NCI-H2196 (cell line): ENCODE measurements at regions not wholly inside any gene's neighbourhood (a gene's known extent, or its start where the extent isn't known, plus 50 kb on each side); places are given as distances from the start of the nearest gene placed in this dataset.
"Not testable (repeated sequence)": the region's sequence is repeated elsewhere in the genome, so short reads cannot be mapped to it uniquely, and the experiment has no call there.

Source experiments
- DNase-seq: peaks from one replicate; lab custom pipeline; 2025; ENCODE audit not compliant: unreplicated experiment; lab: John Stamatoyannopoulos, UW

DNA sequence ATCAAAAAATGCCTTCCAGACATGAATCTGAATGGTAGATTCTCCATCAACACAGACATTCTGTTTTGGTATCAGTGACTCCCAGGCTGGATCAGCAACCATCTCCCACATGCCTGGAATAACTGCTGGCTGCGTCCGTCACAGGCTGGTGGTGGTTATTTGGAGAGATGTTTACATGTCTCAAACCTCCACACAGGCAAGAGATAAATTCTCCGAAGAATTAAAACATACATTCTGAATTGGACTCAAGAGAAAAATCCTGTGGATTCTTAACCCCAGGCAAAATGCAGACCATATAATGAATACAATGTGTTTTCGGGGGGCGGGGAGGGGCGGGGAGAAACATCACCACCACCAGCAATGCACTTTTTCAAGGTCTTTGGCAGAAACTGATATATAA, 108.2 kb downstream of the THBS2 start:
- DNase-seq, result no peak

DNA sequence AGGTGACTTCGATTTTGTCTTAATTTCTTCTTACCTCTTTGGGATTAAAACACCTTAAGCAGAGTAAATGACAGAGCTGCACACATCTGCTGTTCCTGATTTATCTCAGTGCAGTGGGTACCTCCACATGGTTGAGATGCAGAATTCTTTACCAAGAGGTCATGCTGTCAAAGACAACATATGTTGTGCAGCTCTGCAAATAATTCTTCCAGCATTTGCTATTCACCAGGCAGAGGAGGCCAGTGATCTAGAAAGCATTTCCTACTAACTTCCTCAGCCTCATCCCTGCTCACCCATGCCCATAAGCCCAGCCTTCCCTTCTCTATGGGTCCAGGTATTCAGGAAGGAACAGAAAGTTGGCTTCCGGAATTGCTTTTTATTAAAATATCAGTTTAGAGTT, 109.3 kb downstream of the THBS2 start:
- no peak for DNase-seq

DNA sequence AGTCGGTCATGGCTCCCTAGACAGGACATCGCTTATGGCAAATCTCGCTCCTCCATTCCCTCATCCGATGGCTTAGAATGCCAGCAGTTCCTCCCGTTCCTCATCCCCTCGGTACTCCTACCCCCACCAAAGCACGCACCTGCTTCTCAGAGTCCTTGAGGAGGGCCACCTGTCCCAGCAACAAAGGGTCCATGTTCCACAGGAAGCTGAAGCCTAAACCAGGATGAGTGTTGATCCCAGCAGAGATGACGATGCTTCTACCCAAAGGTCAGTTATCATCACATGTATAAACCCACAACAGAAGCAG, 111.2 kb downstream of the THBS2 start:
- no peak for DNase-seq

DNA sequence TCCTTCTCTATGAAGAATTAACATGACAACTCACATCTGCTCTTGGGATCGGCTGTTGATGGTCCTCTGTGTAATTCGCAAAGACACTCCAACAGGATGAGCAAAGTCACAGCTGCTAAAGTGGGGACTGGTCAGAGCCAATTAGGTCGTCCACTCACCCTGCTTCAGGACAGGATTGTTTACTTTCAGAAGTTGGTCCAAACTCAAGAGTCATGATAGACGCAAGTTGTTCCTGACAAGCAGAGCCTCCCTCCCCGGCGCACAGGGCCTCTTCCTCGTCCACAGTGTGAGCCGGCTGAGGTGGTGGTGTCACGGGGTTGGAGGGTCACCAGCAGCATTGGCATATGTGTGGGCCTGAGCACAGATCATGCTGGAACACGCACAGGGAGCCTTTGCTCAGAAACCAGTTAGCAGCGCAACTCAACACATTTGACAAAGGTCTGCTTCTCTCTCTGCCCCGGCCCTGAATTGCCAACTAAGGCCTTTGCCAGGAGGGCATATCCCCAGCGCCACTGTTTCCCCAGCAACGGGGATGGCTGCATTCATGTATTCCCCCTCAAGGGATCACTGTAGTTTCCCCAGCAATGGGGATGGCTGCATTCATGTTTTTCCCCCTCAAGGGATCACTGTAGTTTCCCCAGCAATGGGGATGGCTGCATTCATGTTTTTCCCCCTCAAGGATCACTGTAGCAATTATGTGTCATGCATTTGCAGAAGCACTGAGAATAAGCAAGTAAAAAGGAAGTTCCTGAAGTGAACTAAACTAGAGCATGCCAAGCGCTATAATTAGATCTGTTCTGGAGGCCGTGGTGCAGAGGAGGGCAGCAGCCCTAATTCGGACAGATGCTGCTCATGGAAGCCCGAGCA, 111.7 kb downstream of the THBS2 start:
- no peak for DNase-seq

DNA sequence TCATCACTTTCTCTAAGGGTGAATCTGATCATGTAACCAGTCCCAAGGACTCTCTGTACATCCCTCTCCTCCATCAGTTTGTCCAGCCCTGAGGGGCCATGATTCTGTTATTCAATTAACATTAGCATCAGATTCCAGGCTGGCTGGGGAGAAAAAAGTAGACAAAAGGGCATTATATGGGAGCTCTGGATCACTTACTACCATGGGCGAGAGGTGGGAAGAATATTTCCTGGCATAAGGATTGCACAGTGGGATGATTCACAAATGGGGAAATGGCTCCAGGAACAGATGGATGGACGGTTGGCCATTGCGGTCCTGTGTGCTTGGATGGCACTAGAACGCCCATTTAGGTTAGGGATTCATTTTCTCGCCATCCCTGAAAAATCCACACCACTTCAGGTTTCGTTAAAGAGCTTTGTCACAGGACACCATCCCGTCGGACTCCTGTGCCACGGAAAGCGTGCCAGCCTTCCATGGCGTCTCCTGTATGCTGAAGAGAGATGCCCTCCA, 112.6 kb downstream of the THBS2 start:
- DNase-seq, result no peak

DNA sequence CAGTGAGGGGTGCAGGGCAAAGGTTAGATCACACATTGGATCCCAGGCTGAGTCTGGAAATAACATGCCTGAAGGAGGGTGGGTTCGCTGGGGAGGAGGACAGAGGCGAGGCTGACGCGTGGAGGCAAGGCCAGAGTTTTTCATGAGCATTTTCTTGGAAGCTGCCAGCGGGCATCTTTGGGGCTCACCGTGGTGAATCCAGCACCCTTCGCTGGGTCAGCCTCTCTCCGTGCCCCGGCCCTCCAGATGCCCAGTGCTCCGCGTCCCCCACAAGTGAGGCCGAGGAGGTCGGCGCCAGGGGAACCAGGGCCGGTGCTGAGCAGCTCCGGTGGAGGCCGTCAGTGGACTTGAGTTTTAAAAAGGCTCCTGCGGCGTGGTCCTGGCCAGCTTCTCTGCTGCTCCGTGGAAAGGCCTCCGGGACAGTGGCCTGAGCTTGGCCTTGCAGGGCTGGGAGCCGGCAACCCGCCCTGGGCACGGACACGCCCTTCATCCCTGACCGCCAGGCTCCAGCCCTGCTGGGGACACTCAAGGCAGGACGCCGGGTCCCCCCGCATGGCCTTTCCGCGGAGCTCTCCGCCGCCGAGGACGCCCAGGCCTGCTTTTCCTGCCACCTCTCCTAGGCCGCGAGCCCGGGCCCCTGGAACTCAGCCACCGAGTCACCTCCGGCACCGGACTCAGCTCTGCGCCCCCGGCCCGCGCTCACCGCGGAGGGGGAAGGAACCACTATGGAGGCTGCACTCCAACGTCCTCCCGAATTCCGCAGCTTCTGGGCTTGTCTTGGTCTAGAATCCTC, 114.3 kb downstream of the THBS2 start:
- DNase-seq, result no peak

DNA sequence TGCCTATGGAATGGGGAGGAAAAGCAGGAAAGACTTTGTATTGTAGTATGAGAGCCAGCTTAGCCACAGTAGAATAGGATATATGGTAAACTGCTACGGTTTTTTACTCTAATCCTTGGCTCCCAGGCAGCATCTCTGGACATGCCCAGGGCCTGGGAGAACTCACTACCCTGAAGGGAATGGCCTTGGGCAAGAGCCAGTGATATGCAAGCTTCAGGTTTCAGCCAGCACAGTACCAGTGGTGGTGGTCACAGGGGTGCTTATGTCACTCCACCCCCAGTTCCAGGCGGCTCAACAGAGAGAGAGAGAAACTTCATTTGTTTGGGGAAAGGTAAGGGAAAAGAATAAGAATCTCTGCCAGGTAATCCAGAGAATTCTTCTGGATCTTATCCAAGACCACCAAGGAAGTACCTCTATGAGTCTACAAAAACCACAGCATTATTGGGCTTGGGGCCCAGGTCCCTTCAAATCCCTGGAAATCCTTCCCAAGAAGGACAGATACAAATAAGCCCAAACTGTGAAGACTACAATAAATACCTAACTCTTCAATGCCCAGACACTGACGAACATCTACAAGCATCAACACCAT, 121.2 kb downstream of the THBS2 start:
- no peak for DNase-seq

DNA sequence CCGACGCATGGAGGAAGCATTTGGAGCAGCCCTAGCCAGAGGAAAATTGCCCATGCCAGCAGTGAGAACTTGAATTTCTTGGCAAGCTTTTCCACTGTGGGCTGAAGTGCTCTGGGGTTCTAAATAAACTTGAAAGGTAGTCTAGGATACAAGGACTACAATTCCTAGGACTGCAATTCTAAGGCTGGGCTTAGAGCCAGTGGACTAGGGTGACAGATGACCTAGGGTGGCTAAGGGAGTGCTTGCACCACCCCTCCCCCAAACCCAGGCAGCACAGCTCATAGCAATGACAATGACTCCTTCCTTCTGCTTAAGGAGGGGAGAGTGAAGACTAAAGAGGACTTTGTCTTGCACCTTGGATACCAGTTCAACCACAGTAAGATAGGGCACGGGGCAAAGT, 122.3 kb downstream of the THBS2 start:
- DNase-seq, result peak; percentile 2

DNA sequence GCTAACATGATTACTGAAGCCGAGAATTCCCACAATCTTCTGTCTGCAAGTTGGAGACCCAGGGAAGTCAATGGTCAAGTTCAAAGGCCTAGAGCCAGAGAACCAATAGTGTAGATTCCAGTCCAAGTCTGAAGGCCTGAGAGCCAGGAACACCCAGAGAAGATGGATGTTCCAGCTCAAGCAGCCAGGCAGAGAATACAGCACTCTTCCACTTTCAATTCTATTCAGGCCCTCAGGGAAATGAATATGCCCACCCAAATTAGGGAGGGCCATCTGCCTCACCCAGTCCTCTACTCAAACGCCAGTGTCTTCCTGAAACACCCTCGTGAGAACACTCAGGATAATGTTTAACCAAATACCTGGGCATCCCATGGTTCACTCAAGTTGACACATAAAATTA, 123.5 kb downstream of the THBS2 start:
- DNase-seq, result no peak

DNA sequence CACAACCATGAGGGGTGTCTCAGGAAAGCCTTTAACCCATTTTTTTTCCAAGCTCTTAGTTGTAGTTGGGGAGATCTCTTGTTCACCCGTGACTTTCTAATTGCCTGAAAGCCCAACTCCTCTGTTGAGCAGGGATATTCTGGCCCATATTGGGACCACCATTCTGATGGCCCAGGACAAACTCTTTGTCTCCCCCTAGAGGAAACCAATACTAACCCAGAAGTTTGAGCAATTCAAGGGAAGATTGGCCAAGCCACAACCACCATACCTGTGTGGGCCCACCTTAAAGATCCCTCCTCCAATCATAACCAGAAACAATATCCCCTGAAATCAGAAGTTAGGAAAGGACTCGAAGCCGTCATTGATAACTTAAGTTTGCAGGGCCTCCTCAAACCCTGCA, 132.6 kb downstream of the THBS2 start:
- no peak for DNase-seq

DNA sequence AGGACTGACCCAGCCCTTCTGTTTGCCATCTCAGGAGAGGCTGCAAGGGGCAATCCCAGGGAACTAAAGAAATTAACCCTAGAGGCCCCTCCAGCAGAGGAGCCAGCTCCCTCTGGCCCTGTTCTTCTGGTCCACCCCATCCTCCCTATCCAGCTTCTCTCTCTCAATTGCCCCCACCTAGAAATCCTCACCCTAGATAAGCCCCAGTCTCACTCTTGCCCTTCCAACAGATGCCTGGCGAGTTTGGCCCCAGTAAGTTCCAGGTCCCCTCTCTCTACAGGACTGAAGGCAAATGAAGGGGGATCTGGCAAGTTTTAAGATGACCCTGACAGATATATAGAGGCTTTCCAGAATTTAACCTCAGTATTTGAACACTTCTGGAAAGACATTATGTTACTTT, 134.0 kb downstream of the THBS2 start:
- no peak for DNase-seq

DNA sequence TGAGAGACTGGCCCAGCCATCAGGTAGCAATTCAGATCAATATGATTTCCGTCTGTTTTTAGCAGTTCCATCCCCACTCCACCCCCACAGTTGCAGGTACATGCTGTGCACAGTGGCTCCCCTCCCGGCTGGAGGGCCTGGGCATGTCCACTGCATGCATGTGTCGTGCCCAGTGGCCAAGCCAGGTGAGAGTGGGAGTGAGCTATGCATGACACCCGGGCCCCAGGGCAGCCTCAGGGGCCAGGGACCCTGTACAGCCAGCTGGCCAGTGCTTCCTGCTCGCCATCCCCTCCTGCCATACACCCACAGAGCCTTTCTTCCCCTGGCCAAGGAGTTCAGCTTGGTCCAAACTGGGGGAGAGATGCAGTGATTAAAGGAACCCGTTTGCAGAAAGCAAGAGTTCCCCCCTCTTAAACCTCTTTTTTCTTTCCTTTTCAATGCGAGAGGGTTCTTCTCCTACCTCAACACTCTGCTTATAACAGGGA, 135.3 kb downstream of the THBS2 start:
- no peak for DNase-seq

DNA sequence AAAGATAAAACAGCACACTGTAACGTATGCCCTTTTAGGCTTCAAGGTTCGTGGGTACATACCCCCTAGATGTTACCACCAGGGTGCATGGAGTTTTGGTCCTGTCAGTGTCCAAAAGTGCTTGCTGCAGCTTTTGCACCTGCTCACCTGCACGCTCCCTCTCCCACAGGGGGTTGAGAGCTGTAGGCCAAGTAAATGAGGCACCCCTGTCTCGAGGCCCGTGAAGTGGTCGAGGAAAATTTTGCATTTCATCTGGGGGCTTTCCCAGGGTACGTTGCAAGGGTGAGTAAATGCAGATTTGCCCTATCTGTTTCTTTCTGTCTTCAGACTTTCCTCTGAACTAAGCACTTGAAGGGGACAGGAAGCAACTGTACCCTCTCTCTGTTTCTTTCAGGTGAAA, 136.0 kb downstream of the THBS2 start:
- no peak for DNase-seq

DNA sequence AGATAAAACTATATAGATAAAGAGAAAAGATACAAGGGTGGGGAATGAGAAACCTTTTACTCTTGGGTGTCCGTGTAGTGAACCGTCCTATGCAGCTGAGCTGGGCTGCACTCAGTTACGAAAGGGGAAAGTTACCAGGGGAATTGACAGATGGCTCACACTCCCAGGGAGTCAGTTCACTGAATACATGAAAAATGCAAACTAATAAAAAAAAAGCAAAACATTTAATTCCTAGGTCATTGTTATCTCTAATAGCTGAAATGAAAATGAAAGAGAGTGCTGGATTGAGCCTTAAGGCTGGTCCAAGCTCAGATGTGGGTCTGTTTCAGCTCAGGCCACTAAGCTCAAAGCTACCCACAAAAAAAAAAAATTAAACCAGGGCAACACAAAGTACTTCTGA, 138.0 kb downstream of the THBS2 start:
- DNase-seq, result no peak

DNA sequence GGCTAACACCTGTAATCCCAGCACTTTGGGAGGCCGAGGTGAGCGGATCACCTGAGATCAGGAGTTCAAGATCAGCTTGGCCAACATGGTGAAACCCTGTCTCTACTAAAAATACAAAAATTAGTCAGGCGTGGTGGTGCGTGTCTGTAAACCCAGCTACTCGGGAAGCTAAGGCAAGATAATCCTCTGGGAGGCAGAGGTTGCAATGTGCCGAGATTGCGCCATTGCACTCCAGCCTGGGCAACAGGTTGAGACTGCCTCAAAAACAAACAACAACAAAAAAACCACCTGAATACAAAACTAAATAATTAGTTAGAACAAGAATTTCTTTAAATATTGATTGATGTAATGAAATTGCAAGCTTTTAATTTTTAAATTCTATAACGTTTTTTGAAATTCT, 139.0 kb downstream of the THBS2 start:
- DNase-seq, result not testable (repeated sequence)

DNA sequence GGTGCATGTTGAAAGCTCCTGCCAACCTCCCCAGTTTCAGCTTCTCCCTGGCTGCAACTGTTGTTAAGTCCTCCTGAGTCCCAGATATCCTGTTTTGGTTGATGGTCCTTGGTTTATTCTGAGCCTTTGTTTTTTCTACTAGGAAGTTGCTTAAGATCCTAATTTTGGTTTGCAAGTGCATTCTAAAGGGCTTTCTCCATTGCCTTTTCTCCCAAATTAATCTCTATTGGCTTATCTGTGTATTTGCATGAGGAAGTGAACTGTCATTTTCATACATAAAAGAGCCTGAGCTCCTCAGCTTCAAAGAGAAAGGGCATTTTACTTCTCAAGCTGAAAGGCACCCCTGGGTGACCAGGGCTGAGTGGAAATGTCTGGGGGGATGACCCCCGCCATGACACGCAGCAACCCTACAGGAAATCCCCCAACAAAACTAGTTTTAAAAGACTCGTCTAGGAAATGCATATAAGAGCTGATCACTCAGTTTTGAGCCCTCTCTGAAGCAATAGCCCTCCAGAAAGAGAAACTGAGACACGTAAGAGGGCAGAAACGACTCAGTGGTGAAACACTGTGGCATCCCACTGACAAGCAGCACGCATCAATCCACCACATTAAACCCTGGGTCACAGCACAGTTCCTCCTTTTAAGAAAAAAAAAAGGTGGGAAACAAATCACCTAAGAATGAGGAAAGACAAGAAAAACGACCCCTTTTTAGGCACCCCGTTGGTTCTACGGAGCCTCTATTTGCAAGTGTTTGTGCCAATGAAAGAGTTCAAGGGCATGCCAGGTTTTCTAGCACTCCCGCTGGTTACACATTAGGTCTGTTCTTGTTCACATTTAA, 140.9 kb downstream of the THBS2 start:
- no peak for DNase-seq

DNA sequence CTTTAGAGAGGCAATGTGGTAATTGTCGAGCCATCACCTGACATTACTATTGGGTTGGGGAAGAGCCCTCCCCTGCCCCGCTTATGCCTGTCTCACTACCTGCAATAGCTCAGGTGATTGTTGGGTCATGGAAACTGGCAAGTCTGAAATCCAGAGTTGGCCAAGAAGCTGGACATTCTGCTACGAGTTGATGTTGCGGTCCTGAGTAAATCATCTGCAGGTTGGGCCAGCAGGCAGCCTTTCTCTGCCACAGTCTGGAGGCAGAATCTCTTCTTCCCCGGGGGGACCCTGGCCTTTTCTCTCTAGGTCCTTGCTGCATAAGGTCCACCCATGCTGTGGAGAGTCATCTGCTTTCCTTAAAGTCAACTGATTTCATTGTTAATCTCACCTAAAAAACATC, 142.4 kb downstream of the THBS2 start:
- no peak for DNase-seq

DNA sequence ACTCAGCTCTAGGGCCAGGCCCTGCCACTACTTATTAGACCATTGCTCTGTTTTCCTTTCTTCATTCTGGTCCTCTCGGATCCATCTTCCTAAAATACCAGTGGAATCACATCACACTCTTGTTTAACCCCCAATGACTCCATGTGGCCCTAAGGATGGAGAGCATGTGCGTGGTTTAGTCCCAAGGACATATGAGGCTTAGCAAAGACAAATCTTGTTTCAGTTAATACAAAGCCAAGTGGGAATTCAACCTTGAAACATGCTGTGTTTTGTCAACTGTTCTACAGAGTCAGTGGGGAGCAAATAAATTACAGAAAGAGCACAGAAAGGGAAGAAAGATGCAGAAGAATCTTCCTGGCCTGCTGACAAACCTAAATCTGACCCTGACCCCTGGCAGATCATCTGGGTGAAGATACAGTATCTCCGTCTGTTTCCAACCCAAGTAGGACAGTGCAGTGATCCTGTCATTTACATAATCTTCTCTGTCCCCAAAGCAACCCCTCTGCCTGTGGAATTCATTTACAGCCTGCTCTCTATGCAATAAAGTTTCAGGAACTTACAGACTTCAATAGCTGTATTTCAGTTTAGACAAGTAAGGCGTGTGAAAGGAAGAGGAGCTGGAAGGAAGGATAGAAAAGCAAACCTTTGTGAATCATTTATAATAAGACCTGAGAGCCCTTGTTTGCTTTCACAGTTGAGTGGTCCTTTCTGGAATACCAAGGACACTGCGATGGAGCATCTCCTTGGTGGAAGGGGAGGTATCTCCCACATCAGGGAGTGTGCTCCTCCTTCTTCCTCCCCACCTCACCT, 144.0 kb downstream of the THBS2 start:
- DNase-seq, result no peak

DNA sequence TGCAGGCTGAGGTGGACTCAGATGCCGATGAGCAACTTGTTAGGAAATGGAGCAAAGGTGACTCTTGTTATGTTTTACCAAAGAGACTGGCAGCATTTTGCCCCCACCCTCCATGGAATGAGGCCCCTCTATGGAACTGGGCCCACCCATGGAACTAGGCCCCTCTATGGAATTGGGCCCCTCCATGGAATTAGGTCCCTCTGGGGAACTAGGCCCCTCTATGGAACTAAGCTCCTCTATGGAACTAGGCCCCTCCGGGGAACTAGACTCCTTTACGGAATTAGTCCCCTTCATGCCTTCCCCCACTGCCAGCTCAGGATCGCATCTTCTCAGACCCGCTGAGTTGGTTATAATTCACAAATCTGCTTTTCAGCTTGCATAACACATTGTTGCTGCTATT, 144.9 kb downstream of the THBS2 start:
- DNase-seq, result no peak

DNA sequence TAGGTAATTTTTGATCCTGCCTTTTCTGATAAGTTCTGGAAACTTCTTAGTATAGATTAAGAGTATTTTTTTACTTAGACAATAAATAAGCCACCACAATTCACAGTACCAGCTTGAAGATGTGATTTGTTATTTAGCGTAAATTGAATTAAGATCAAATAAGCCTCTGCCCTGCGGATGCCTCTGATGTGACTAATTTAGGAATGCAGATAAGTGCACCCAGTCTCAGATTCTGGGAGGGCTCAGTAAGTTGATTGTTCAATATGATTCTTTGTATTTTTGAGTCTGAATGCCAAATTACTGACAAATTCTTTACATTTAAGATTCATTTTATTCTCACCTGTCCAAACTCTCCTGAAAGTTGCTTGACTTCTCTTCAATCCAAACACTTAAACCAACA, 147.5 kb downstream of the THBS2 start:
- DNase-seq, result no peak
